ENCODE measurements at regions not wholly inside any gene's neighbourhood (a gene's known extent, or its start where the extent isn't known, plus 50 kb on each side); places are given as distances from the start of the nearest gene placed in this dataset.

- no peak for TF ChIP-seq POLR2A (IDR thresholded peaks at IDR 0.05)
- TF ChIP-seq, protein P1, sequence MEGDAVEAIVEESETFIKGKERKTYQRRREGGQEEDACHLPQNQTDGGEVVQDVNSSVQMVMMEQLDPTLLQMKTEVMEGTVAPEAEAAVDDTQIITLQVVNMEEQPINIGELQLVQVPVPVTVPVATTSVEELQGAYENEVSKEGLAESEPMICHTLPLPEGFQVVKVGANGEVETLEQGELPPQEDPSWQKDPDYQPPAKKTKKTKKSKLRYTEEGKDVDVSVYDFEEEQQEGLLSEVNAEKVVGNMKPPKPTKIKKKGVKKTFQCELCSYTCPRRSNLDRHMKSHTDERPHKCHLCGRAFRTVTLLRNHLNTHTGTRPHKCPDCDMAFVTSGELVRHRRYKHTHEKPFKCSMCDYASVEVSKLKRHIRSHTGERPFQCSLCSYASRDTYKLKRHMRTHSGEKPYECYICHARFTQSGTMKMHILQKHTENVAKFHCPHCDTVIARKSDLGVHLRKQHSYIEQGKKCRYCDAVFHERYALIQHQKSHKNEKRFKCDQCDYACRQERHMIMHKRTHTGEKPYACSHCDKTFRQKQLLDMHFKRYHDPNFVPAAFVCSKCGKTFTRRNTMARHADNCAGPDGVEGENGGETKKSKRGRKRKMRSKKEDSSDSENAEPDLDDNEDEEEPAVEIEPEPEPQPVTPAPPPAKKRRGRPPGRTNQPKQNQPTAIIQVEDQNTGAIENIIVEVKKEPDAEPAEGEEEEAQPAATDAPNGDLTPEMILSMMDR (IDR thresholded peaks at IDR 0.05) = no peak
These were observed 73.6 kb upstream of the NSMCE3 start for GRCh38 chr15:29343229-29343628.
